Liver (tissue), 8 donors: ENCODE measurements at regions not wholly inside any gene's neighbourhood (a gene's known extent, or its start where the extent isn't known, plus 50 kb on each side); places are given as distances from the start of the nearest gene placed in this dataset.

Experiments used
- DNase-seq: peaks from one replicate; pipeline ENCODE4 v3.0.0-alpha.2; 2017; ENCODE audit warnings: low spot score
- H3K27ac ChIP-seq, 2 donors: one replicate each; pipeline ENCODE4 v1.7.0; 2013; ENCODE audit warnings: inconsistent platforms in 2 of 2, low read length in 2 of 2, control low read depth in 1 of 2, low read depth in 1 of 2, mild to moderate bottlenecking in 1 of 2
- H3K27me3 ChIP-seq, 4 donors: one replicate each; pipeline versions ENCODE4 v1.6.1 to v1.7.0; 2013; ENCODE audit warnings: low read length in 3 of 4, inconsistent platforms in 1 of 4, mild to moderate bottlenecking in 1 of 4, moderate library complexity in 1 of 4; ENCODE audit not compliant: control insufficient read depth in 4 of 4, insufficient read depth in 4 of 4
- H3K36me3 ChIP-seq, 4 donors: one replicate each; pipeline versions ENCODE4 v1.6.1 to v1.7.0; 2013; ENCODE audit warnings: low read length in 3 of 4, mild to moderate bottlenecking in 3 of 4, low read depth in 1 of 4, moderate library complexity in 1 of 4; ENCODE audit not compliant: control insufficient read depth in 4 of 4, insufficient read depth in 3 of 4
- H3K4me1 ChIP-seq, 4 donors: one replicate each; pipeline versions ENCODE4 v1.6.1 to v1.7.0; 2013; ENCODE audit warnings: low read length in 3 of 4, mild to moderate bottlenecking in 3 of 4, moderate library complexity in 1 of 4; ENCODE audit not compliant: control insufficient read depth in 4 of 4, insufficient read depth in 4 of 4
- H3K4me3 ChIP-seq, 3 donors: one replicate each; pipeline versions ENCODE4 v1.6.1 to v1.7.0; 2013; ENCODE audit warnings: low read length in 3 of 3, control low read depth in 1 of 3, low read depth in 1 of 3, mild to moderate bottlenecking in 1 of 3
- H3K9ac ChIP-seq, 2 donors: one replicate each; pipeline ENCODE4 v1.7.0; 2013; ENCODE audit warnings: low read length in 2 of 2, mild to moderate bottlenecking in 2 of 2, moderate library complexity in 2 of 2, control low read depth in 1 of 2, low read depth in 1 of 2
- H3K9me3 ChIP-seq, 4 donors: one replicate each; pipeline versions ENCODE4 v1.6.1 to v1.7.0; 2013; ENCODE audit warnings: low read length in 3 of 4; ENCODE audit not compliant: control insufficient read depth in 4 of 4
- ATF3 ChIP-seq: IDR thresholded peaks from 2 replicates; pipeline ENCODE4 v1.6.1; 2016; ENCODE audit warnings: antibody characterized with exemption
- CTCF ChIP-seq: fragments of 150-350 bp; IDR thresholded peaks from 2 replicates; pipeline ENCODE4 v1.5.1; 2017; ENCODE audit warnings: improper control_type of control experiment, low read depth, low read length; ENCODE audit not compliant: missing input control
- EGR1 ChIP-seq, 2 donors: IDR thresholded peaks; 2 replicates each; pipeline ENCODE4 v1.6.1; 2016 to 2018; ENCODE audit warnings: antibody characterized with exemption in 2 of 2, low read depth in 2 of 2
- FOXA1 ChIP-seq: IDR thresholded peaks from 2 replicates; pipeline ENCODE4 v1.6.1; 2016; ENCODE audit warnings: antibody characterized with exemption
- FOXA2 ChIP-seq: IDR thresholded peaks from 2 replicates; pipeline ENCODE4 v1.6.1; 2016; ENCODE audit warnings: antibody characterized with exemption
- GABPA ChIP-seq, 2 donors: IDR thresholded peaks in 1 of 2; conservative IDR thresholded peaks in 1 of 2; 2 replicates each; pipeline ENCODE4 v1.6.1; 2016; ENCODE audit warnings: antibody characterized with exemption in 2 of 2, mild to moderate bottlenecking in 1 of 2, moderate library complexity in 1 of 2
- HNF4A ChIP-seq, 2 donors: conservative IDR thresholded peaks; 2 replicates each; pipeline ENCODE4 v1.6.1; 2016; ENCODE audit warnings: antibody characterized with exemption in 2 of 2, mild to moderate bottlenecking in 2 of 2
- HNF4G ChIP-seq: IDR thresholded peaks from 2 replicates; pipeline ENCODE4 v1.6.1; 2016; ENCODE audit warnings: antibody characterized with exemption
- JUND ChIP-seq, 2 donors: IDR thresholded peaks; 2 replicates each; pipeline ENCODE4 v1.6.1; 2016; ENCODE audit warnings: antibody characterized with exemption in 2 of 2
- MAX ChIP-seq: IDR thresholded peaks from 2 replicates; pipeline ENCODE4 v1.6.1; 2016; ENCODE audit warnings: antibody characterized with exemption
- NR2F2 ChIP-seq: IDR thresholded peaks from 2 replicates; pipeline ENCODE4 v1.6.1; 2016; ENCODE audit warnings: antibody characterized with exemption
- REST ChIP-seq: IDR thresholded peaks from 2 replicates; pipeline ENCODE4 v1.6.1; 2016; ENCODE audit warnings: antibody characterized with exemption, mild to moderate bottlenecking
- RXRA ChIP-seq, 2 donors: IDR thresholded peaks; 2 replicates each; pipeline ENCODE4 v1.6.1; 2017 to 2018; ENCODE audit warnings: antibody characterized with exemption in 2 of 2, mild to moderate bottlenecking in 1 of 2
- SP1 ChIP-seq: IDR thresholded peaks from 2 replicates; pipeline ENCODE4 v1.6.1; 2018; ENCODE audit warnings: antibody characterized with exemption, mild to moderate bottlenecking
- YY1 ChIP-seq: IDR thresholded peaks from 2 replicates; pipeline ENCODE4 v1.6.1; 2016; ENCODE audit warnings: antibody characterized with exemption, mild to moderate bottlenecking
- ZBTB33 ChIP-seq: IDR thresholded peaks from 2 replicates; pipeline ENCODE4 v1.6.1; 2016; ENCODE audit warnings: antibody characterized with exemption
- WGBS: extraction: QIAGEN DNeasy Blood & Tissue Kit; methylation state at CpG from one replicate; pipeline ENCODE4 v1.1.7; 2013; 5-methylcytosine and 5-hydroxymethylcytosine counted together
- donor health status: healthy.
- donor health status: healthy.
- donor health status: healthy.
- donor health status: healthy.
- donor health status: healthy.

- TF ChIP-seq HNF4A (conservative IDR thresholded peaks at IDR 0.05), result no peak
- TF ChIP-seq RXRA (IDR thresholded peaks at IDR 0.05), result no peak
- TF ChIP-seq JUND (IDR thresholded peaks at IDR 0.05), result no peak
- TF ChIP-seq YY1, result no peak
- TF ChIP-seq HNF4G, result no peak
These were observed 121.4 kb upstream of the SLC14A2 start for GRCh38 chr18:45493830-45494229.

GRCh38 chr18:45494811-45495210, 120.5 kb upstream of the SLC14A2 start:
- Histone ChIP-seq H3K27ac (no peak overlapping the region), H3K9me3 (no peaks in the 10 kb centered on the region), H3K27me3 (no peaks in the 10 kb centered on the region), H3K4me3 (no peak overlapping the region), H3K36me3 (no peaks in the 10 kb centered on the region), H3K9ac (no peak overlapping the region), H3K4me1 (no peaks in the 10 kb centered on the region)
- no peak for DNase-seq
- 91% methylated on average over 6 of the region's 6 CpGs for WGBS
- no peak for TF ChIP-seq MAX
- TF ChIP-seq ATF3, result no peak
- TF ChIP-seq CTCF, result no peak
- no peak for TF ChIP-seq EGR1 (IDR thresholded peaks at IDR 0.05; ENCODE audit: low read depth in 2 of 2)
- no peak for TF ChIP-seq FOXA2
- no peak for TF ChIP-seq GABPA (IDR thresholded peaks at IDR 0.05 in 1 of 2, conservative IDR thresholded peaks at IDR 0.05 in 1 of 2)

More at GRCh38 chr18:45493830-45494229, 121.4 kb upstream of the SLC14A2 start:
- H3K9me3 ChIP-seq, result no peaks in the 10 kb centered on the region
- no peaks in the 10 kb centered on the region for H3K27me3 ChIP-seq
- H3K4me1 ChIP-seq, result no peaks in the 10 kb centered on the region
- H3K27ac ChIP-seq, result no peak overlapping the region
- H3K36me3 ChIP-seq, result no peaks in the 10 kb centered on the region
- no peak overlapping the region for H3K4me3 ChIP-seq
- 95% methylated on average over 2 of the region's 2 CpGs for WGBS
- no peak for DNase-seq
- no peak overlapping the region for H3K9ac ChIP-seq

GRCh38 chr18:45496741-45497140, 118.5 kb upstream of the SLC14A2 start:
- H3K27ac ChIP-seq, result no peak overlapping the region
- DNase-seq, result no peak
- WGBS, result 97% methylated on average over 1 of the region's 1 CpG
- TF ChIP-seq MAX (no peak), GABPA (IDR thresholded peaks at IDR 0.05 in 1 of 2, conservative IDR thresholded peaks at IDR 0.05 in 1 of 2) (no peak), ATF3 (no peak), FOXA2 (no peak), YY1 (no peak), HNF4G (no peak), RXRA (IDR thresholded peaks at IDR 0.05) (no peak), REST (no peak), HNF4A (conservative IDR thresholded peaks at IDR 0.05) (no peak), CTCF (no peak), ZBTB33 (no peak), FOXA1 (no peak), NR2F2 (no peak), EGR1 (IDR thresholded peaks at IDR 0.05; ENCODE audit: low read depth in 2 of 2) (no peak), JUND (IDR thresholded peaks at IDR 0.05) (no peak), SP1 (no peak)

More at GRCh38 chr18:45496741-45497140, 118.5 kb upstream of the SLC14A2 start:
- Histone ChIP-seq H3K9ac (no peak overlapping the region), H3K27me3 (no peaks in the 10 kb centered on the region), H3K4me3 (no peak overlapping the region), H3K9me3 (no peaks in the 10 kb centered on the region), H3K36me3 (no peaks in the 10 kb centered on the region), H3K4me1 (no peaks in the 10 kb centered on the region)
